HG03354 (cell line): ENCODE measurements at regions not wholly inside any gene's neighbourhood (a gene's known extent, or its start where the extent isn't known, plus 50 kb on each side); places are given as distances from the start of the nearest gene placed in this dataset.
"Not testable (repeated sequence)": the region's sequence is repeated elsewhere in the genome, so short reads cannot be mapped to it uniquely, and the experiment has no call there.

ENCODE experiments used
- ATAC-seq: cut with Tn5 transposase; IDR thresholded peaks from one replicate; pipeline ENCODE4 v1.9.1; 2021; ENCODE audit warnings: mild to moderate bottlenecking; ENCODE audit not compliant: unreplicated experiment, poor library complexity, severe bottlenecking

- no peak for ATAC-seq
Measured at GRCh38 chrX:97984641-97985040, 1100.9 kb downstream of the RPA4 start.

DNA sequence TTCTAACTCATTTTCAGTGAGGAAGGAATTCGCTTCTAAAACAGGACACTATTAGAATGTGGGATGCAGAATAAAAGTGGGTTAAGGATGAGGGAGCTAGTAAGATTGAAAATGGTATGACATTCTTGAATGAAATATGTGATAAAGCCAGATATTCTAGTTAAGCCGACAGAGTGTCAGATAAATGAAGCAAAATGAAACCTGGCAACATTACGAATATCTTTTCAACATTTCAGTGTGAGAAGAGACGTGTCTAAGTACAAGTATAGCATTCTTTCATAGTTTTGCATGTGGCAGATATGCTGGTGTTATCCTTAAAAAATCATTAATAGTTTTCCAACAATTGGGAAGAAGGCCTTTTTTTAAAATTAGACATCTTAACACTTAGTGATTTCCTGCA lies 1101.4 kb downstream of the RPA4 start:
- no peak for ATAC-seq

DNA sequence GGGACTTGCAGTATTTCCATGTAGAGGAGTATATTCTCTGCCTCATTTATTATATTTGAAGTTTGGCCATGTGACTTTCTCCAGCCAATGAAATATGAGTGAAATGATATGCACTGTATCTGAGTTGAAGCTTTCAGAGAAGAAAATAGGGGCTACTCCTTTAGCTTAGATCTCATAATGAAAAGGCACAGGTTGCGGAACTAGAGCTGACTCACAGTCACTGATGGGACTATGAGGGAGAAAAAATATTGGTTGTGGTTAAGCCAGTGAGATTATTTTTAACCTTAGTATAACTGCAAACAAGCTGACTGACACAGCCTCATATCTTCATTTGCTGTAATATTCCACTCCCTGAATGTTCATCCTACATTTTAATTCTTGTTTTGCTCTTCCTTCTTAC lies 1104.3 kb downstream of the RPA4 start:
- ATAC-seq = no peak

GRCh38 chrX:97995834-97996233 lies 1112.1 kb downstream of the RPA4 start:
- no peak for ATAC-seq

GRCh38 chrX:98028691-98029090 lies 1145.0 kb downstream of the RPA4 start:
- ATAC-seq = no peak

- ATAC-seq = no peak
Measured at GRCh38 chrX:98029861-98030260, 1146.2 kb downstream of the RPA4 start.

- no peak for ATAC-seq
Measured at GRCh38 chrX:98057176-98057575, 1173.5 kb downstream of the RPA4 start.

- ATAC-seq = no peak
Measured at GRCh38 chrX:98065151-98065550, 1181.4 kb downstream of the RPA4 start.

DNA sequence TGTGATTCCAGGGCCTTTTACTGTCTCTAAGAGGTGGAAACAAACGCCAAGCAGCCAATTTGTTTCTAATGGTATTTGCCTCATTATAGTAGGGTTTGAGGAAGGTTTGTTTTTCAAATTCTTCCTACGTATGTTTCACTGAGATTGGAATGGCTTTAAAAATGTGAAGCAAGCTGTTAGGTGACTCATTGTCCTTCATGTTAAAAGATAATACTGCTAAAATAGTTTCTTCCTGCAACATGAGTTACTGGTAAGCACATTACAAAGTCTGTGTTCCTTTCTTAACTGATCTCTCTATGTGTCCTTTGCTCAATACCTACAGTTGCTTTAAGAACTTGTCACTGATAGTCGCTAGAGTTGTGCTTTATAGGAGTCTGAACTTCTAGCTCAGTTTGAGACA lies 1183.9 kb downstream of the RPA4 start:
- ATAC-seq = no peak

GRCh38 chrX:98068024-98068580 lies 1184.4 kb downstream of the RPA4 start:
- no peak for ATAC-seq

- ATAC-seq = no peak
Measured at GRCh38 chrX:98071331-98071730, 1187.6 kb downstream of the RPA4 start.

DNA sequence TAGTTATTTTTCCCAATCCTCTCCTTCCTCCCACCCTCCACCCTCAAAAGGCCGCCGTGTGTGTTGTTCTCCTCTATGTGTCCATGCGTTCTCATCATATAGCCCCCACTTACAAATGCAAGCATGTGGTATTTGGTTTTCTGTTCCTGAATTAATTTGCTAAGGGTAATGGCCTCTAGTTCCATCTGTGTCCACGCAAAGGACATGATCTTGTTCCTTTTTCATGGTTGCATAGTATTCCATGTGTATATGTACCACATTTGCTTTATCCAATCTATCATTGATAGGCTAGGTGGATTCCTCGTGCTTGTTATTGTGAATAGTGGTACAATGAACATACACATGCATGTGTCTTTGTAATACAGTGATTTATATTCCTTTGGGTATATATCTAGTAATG lies 1193.7 kb downstream of the RPA4 start:
- ATAC-seq = no peak

DNA sequence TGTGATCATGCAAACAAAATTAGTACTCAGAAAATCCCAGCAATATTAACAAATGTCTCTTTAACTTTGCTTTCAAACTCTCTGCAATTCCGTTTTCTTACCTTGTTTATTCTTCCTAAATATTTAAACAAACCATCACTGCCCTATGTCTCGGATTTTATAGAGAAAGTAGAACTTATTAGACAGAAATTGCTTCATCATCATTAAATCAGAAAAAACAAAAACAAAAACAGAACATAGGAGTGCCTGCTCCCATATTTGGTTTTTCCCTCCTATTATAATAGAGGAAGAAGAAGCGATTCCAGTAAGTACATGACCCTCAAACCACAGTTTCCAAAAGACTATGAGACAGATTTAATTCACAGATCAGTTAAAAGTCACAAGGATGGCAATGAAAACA lies 1228.0 kb downstream of the RPA4 start:
- no peak for ATAC-seq

GRCh38 chrX:98114021-98114420 lies 1230.3 kb downstream of the RPA4 start:
- no peak for ATAC-seq

DNA sequence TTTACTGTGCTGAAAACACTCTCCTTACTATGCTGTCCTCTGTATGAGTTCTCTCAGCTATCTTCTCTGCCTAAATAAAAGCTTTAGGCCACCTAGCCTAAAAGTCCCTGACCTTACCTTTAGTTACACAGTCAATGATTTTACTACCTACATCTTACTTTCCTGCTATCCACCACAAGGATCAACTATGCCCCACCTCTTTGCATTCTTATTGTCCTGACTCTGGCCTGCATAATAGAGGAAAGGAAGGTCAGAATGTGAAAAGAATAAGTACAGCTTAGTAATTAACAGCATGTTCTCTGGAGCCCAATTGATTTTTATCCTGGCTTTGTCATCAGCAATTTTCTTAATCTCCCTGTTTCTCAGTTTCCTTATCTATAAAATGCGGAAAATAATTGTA lies 1257.8 kb downstream of the RPA4 start:
- ATAC-seq = no peak

- ATAC-seq = no peak
Measured at GRCh38 chrX:98191003-98191402, 1307.3 kb downstream of the RPA4 start.

- ATAC-seq = no peak
Measured at GRCh38 chrX:98194036-98194435, 1310.3 kb downstream of the RPA4 start.

DNA sequence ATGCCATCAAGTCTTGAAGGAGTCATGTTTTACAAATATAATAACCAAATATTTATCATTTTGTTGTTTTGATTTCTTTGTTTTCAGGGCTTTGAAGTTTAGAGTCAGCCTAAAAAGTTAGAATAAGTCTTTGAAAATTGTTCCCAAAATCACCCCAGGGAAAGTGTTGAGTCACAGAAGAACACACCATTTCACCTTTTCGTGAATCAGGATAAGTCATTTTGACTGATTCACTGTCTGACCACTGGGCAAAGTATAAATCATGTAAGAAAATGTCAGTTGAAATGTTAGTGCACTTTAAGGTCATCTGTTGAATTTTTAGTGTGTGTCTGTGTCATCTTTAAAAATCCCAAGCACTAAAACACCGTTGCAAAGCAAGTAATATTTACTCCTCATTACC lies 1320.1 kb downstream of the RPA4 start:
- no peak for ATAC-seq

- ATAC-seq = no peak
Measured at GRCh38 chrX:98207947-98208346, 1324.2 kb downstream of the RPA4 start.

DNA sequence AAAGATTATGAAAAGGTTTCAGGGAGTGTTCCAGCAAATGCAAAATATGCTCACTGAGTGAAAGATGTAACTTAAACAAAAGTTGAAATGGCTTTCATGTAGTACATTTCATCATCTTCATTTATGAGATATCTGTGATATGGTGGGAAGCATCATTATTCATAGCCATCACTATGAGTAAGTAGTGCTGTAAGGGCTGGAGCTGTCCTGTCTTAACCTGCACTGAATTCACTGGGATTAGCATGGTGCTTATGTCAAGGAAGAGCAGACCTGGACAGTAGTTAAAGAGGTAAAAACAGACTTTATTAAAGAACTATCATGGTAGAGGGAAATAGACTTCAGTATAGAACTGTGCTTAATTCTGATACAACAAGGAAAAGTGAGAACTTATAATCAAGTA lies 1347.3 kb downstream of the RPA4 start:
- ATAC-seq = no peak

- not testable (repeated sequence) for ATAC-seq
Measured at GRCh38 chrX:98240061-98240460, 1356.4 kb downstream of the RPA4 start.

DNA sequence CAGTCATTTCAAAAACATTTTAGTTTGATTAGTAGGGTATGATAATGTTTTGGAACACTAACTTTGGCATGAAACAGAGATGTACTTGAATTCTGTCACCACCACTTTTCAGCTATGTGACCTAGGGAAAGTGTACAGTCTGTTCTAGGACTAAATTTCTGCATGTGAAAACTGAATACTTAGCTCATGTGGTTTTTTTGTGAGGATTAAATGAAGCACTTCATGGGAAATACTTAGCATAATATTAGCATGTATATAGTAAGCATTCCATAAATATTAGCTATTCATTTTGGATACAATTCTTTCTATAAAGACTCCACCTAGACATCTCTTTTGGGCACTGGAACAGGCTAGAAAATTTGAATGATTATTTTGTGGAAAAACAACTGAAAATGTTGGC lies 1379.4 kb downstream of the RPA4 start:
- ATAC-seq = no peak
